Parathyroid adenoma (tissue), 2 donors: ENCODE measurements at regions not wholly inside any gene's neighbourhood (a gene's known extent, or its start where the extent isn't known, plus 50 kb on each side); places are given as distances from the start of the nearest gene placed in this dataset.

ENCODE experiments used
- H2AFZ ChIP-seq: fragments of 300-600 bp; sonication (generic); one replicate; pipeline ENCODE4 v1.7.0; 2017; ENCODE audit warnings: antibody characterized with exemption, mild to moderate bottlenecking
- H3K27ac ChIP-seq: fragments of 300-600 bp; sonication (generic); one replicate; pipeline ENCODE4 v1.7.0; 2017
- H3K27me3 ChIP-seq: fragments of 300-600 bp; sonication (generic); one replicate; pipeline ENCODE4 v1.7.0; 2017; ENCODE audit warnings: low read length; ENCODE audit not compliant: control insufficient read depth, insufficient read depth
- H3K36me3 ChIP-seq: fragments of 300-600 bp; sonication (generic); one replicate; pipeline ENCODE4 v1.7.0; 2017; ENCODE audit warnings: low read length; ENCODE audit not compliant: control insufficient read depth, insufficient read depth
- H3K4me1 ChIP-seq: fragments of 300-600 bp; sonication (generic); one replicate; pipeline ENCODE4 v1.7.0; 2017; ENCODE audit warnings: control low read depth
- H3K4me2 ChIP-seq: fragments of 300-600 bp; sonication (generic); one replicate; pipeline ENCODE4 v1.7.0; 2017; ENCODE audit warnings: low read length
- H3K4me3 ChIP-seq: fragments of 300-600 bp; sonication (generic); one replicate; pipeline ENCODE4 v1.7.0; 2017; ENCODE audit warnings: low read depth, low read length
- H3K79me2 ChIP-seq: fragments of 300-600 bp; sonication (generic); one replicate; pipeline ENCODE4 v1.7.0; 2017; ENCODE audit warnings: control low read depth
- H3K9ac ChIP-seq: fragments of 300-600 bp; sonication (generic); one replicate; pipeline ENCODE4 v1.7.0; 2017; ENCODE audit warnings: mild to moderate bottlenecking
- H3K9me3 ChIP-seq: fragments of 300-600 bp; sonication (generic); one replicate; pipeline ENCODE4 v1.7.0; 2017; ENCODE audit warnings: low read length; ENCODE audit not compliant: control insufficient read depth
- TF ChIP-seq, protein P1 (sequence below): fragments of 300-600 bp; sonication (generic); IDR thresholded peaks from one replicate; pipeline ENCODE4 v1.7.0; 2017; ENCODE audit warnings: antibody characterized with exemption, mild to moderate bottlenecking
- donor health status: primary hyperparathyroidism.

- Histone ChIP-seq H3K79me2 (no peaks in the 10 kb centered on the region), H3K27ac (no peak overlapping the region)
Measured at GRCh38 chr12:128056136-128056801, 210.7 kb upstream of the TMEM132C start.

DNA sequence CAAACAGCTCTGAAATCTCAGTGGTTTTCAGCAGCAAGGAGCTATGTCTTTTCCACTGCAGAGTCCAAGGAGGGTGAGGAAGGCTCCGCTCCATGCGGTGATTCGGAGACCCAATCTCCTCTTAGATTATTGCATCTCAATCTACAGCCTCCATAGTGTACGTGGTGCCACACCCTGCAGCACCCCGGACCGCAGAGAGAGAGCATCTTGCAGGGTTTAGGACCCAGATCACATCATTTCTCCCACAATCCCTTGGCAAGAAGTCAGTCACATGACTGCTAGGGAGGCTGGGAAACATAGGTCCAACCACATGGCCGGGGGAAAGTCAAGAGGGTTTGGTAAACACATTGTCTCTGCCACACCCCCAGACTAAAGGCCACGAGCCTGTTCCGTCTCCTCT is 209.4 kb upstream of the TMEM132C start:
- H3K9me3 ChIP-seq, result no peaks in the 10 kb centered on the region
- TF ChIP-seq, protein P1, sequence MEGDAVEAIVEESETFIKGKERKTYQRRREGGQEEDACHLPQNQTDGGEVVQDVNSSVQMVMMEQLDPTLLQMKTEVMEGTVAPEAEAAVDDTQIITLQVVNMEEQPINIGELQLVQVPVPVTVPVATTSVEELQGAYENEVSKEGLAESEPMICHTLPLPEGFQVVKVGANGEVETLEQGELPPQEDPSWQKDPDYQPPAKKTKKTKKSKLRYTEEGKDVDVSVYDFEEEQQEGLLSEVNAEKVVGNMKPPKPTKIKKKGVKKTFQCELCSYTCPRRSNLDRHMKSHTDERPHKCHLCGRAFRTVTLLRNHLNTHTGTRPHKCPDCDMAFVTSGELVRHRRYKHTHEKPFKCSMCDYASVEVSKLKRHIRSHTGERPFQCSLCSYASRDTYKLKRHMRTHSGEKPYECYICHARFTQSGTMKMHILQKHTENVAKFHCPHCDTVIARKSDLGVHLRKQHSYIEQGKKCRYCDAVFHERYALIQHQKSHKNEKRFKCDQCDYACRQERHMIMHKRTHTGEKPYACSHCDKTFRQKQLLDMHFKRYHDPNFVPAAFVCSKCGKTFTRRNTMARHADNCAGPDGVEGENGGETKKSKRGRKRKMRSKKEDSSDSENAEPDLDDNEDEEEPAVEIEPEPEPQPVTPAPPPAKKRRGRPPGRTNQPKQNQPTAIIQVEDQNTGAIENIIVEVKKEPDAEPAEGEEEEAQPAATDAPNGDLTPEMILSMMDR, result no peak
- no peaks in the 10 kb centered on the region for H3K36me3 ChIP-seq
- no peaks in the 10 kb centered on the region for H3K27me3 ChIP-seq
- H2AFZ ChIP-seq, result no peak overlapping the region
- H3K4me2 ChIP-seq, result no peak overlapping the region
- no peaks in the 10 kb centered on the region for H3K4me1 ChIP-seq
- H3K27ac ChIP-seq, result no peak overlapping the region
- H3K4me3 ChIP-seq, result no peak overlapping the region
- H3K9ac ChIP-seq, result no peak overlapping the region
- no peaks in the 10 kb centered on the region for H3K79me2 ChIP-seq

More at GRCh38 chr12:128056136-128056801, 210.7 kb upstream of the TMEM132C start:
- H3K4me3 ChIP-seq, result no peak overlapping the region
- H3K27me3 ChIP-seq, result no peaks in the 10 kb centered on the region
- no peaks in the 10 kb centered on the region for H3K36me3 ChIP-seq
- TF ChIP-seq, protein P1, result no peak
- H3K4me2 ChIP-seq, result no peak overlapping the region
- no peak overlapping the region for H2AFZ ChIP-seq
- H3K9ac ChIP-seq, result no peak overlapping the region
- H3K4me1 ChIP-seq, result no peaks in the 10 kb centered on the region
- H3K9me3 ChIP-seq, result no peaks in the 10 kb centered on the region

GRCh38 chr12:128059621-128060370 is 207.2 kb upstream of the TMEM132C start:
- Histone ChIP-seq H3K9ac (no peak overlapping the region), H3K4me1 (no peaks in the 10 kb centered on the region), H3K27ac (no peak overlapping the region), H3K36me3 (no peaks in the 10 kb centered on the region), H3K27me3 (no peaks in the 10 kb centered on the region), H2AFZ (no peak overlapping the region), H3K4me2 (no peak overlapping the region), H3K4me3 (no peak overlapping the region), H3K79me2 (no peaks in the 10 kb centered on the region), H3K9me3 (no peaks in the 10 kb centered on the region)
- TF ChIP-seq, protein P1, result no peak

GRCh38 chr12:128068211-128068610 is 198.8 kb upstream of the TMEM132C start:
- Histone ChIP-seq H3K9ac (no peak overlapping the region), H3K9me3 (no peaks in the 10 kb centered on the region), H2AFZ (no peak overlapping the region), H3K4me1 (no peaks in the 10 kb centered on the region), H3K4me3 (no peak overlapping the region), H3K27me3 (no peaks in the 10 kb centered on the region), H3K4me2 (no peak overlapping the region), H3K36me3 (no peaks in the 10 kb centered on the region), H3K79me2 (no peaks in the 10 kb centered on the region), H3K27ac (no peak overlapping the region)
- TF ChIP-seq, protein P1, result no peak
